Loucy (cell line): ENCODE measurements at regions not wholly inside any gene's neighbourhood (a gene's known extent, or its start where the extent isn't known, plus 50 kb on each side); places are given as distances from the start of the nearest gene placed in this dataset.

ENCODE experiments used
- H2AFZ ChIP-seq: fragments of 200-600 bp; sonication (generic); 2 replicates; pipeline ENCODE4 v1.6.0; 2016; ENCODE audit warnings: antibody characterized with exemption, mild to moderate bottlenecking, low read length, moderate library complexity
- H3F3A ChIP-seq: fragments of 200-600 bp; 2 replicates; pipeline ENCODE4 v1.6.0; 2016; ENCODE audit warnings: antibody characterized with exemption, low read depth, mild to moderate bottlenecking
- H3K27me3 ChIP-seq: fragments of 200-600 bp; sonication (generic); 2 replicates; pipeline ENCODE4 v1.6.1; 2014; ENCODE audit warnings: low read length, mild to moderate bottlenecking; ENCODE audit not compliant: insufficient read depth, poor library complexity, severe bottlenecking
- H3K36me3 ChIP-seq: fragments of 200-600 bp; sonication (generic); 2 replicates; pipeline ENCODE4 v1.6.1; 2016; ENCODE audit warnings: low read length; ENCODE audit not compliant: insufficient read depth
- H3K4me1 ChIP-seq: fragments of 200-600 bp; sonication (generic); 2 replicates; pipeline ENCODE4 v1.5.1; 2014; ENCODE audit warnings: low read length, mild to moderate bottlenecking; ENCODE audit not compliant: insufficient read depth, poor library complexity, severe bottlenecking
- H3K4me2 ChIP-seq: fragments of 200-600 bp; sonication (generic); 2 replicates; pipeline ENCODE4 v1.6.0; 2014; ENCODE audit warnings: antibody characterized with exemption, low read length, low read depth, mild to moderate bottlenecking; ENCODE audit not compliant: poor library complexity, severe bottlenecking
- H3K4me3 ChIP-seq: fragments of 200-600 bp; sonication (generic); 2 replicates; pipeline ENCODE4 v1.5.1; 2014; ENCODE audit warnings: low read length, mild to moderate bottlenecking, mixed read lengths; ENCODE audit not compliant: poor library complexity, severe bottlenecking
- H3K79me2 ChIP-seq: fragments of 200-600 bp; sonication (generic); 2 replicates; pipeline ENCODE4 v1.6.1; 2014; ENCODE audit warnings: low read length; ENCODE audit not compliant: insufficient read depth
- H3K9ac ChIP-seq: fragments of 200-600 bp; sonication (generic); 2 replicates; pipeline ENCODE4 v1.6.0; 2014; ENCODE audit warnings: mild to moderate bottlenecking, low read depth, low read length, moderate library complexity; ENCODE audit not compliant: poor library complexity, severe bottlenecking
- H3K9me2 ChIP-seq: fragments of 200-600 bp; sonication (generic); replicated peaks from 2 replicates; pipeline ENCODE4 v1.6.1; 2016; ENCODE audit warnings: low read depth, low read length, mixed read lengths
- H3K9me3 ChIP-seq: fragments of 200-600 bp; sonication (generic); 2 replicates; pipeline ENCODE4 v1.6.1; 2014; ENCODE audit warnings: mild to moderate bottlenecking, antibody characterized with exemption, low read length, low read depth; ENCODE audit not compliant: insufficient read depth
- H4K20me1 ChIP-seq: fragments of 200-600 bp; sonication (generic); 2 replicates; pipeline ENCODE4 v1.6.0; 2014; ENCODE audit warnings: antibody characterized with exemption, low read length, mild to moderate bottlenecking; ENCODE audit not compliant: insufficient read depth, poor library complexity, severe bottlenecking
- EZH2phosphoT487 ChIP-seq: fragments of 200-600 bp; IDR thresholded peaks from 2 replicates; pipeline ENCODE4 v1.6.1; 2018; ENCODE audit warnings: antibody characterized with exemption, mild to moderate bottlenecking, moderate library complexity, borderline replicate concordance
- TF ChIP-seq, protein P1 (sequence below): fragments of 200-600 bp; sonication (generic); conservative IDR thresholded peaks from 2 replicates; pipeline ENCODE4 v1.5.1; 2014; ENCODE audit warnings: mild to moderate bottlenecking, antibody characterized with exemption, low read length

DNA sequence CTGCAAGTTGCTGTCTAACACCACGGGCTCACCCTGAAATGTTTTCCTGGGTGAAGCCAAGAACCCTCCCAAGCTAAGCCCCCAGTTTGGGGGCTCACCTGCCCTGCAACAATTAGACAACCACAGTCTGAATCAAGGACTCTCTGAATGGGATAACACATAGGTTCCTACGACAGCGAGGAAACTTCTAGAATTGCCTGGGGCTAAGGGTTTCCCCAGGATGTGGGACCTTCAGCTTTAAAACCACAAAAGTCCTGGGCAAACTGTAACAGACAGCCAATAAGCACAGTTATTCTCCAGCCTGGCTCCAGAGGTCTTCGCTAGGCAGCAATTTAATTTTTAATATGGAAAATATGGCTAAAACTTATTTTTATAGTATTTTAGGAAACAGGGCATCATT lies 162.6 kb downstream of the PRKX start:
- peak overlapping the region; percentile 16 for H3K4me2 ChIP-seq
- no peak overlapping the region for H3K9ac ChIP-seq
- no peaks in the 10 kb centered on the region for H3F3A ChIP-seq
- H3K79me2 ChIP-seq = no peaks in the 10 kb centered on the region
- no peaks in the 10 kb centered on the region for H3K9me2 ChIP-seq
- H3K27me3 ChIP-seq = no peaks in the 10 kb centered on the region
- peaks cover 4% of the 10 kb centered on the region for H3K4me1 ChIP-seq
- no peaks in the 10 kb centered on the region for H3K36me3 ChIP-seq
- H2AFZ ChIP-seq = no peak overlapping the region
- TF ChIP-seq, protein P1, sequence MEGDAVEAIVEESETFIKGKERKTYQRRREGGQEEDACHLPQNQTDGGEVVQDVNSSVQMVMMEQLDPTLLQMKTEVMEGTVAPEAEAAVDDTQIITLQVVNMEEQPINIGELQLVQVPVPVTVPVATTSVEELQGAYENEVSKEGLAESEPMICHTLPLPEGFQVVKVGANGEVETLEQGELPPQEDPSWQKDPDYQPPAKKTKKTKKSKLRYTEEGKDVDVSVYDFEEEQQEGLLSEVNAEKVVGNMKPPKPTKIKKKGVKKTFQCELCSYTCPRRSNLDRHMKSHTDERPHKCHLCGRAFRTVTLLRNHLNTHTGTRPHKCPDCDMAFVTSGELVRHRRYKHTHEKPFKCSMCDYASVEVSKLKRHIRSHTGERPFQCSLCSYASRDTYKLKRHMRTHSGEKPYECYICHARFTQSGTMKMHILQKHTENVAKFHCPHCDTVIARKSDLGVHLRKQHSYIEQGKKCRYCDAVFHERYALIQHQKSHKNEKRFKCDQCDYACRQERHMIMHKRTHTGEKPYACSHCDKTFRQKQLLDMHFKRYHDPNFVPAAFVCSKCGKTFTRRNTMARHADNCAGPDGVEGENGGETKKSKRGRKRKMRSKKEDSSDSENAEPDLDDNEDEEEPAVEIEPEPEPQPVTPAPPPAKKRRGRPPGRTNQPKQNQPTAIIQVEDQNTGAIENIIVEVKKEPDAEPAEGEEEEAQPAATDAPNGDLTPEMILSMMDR = no peak
- no peak for TF ChIP-seq EZH2phosphoT487
- H3K4me3 ChIP-seq = no peak overlapping the region
- H4K20me1 ChIP-seq = no peaks in the 10 kb centered on the region
- no peaks in the 10 kb centered on the region for H3K9me3 ChIP-seq

DNA sequence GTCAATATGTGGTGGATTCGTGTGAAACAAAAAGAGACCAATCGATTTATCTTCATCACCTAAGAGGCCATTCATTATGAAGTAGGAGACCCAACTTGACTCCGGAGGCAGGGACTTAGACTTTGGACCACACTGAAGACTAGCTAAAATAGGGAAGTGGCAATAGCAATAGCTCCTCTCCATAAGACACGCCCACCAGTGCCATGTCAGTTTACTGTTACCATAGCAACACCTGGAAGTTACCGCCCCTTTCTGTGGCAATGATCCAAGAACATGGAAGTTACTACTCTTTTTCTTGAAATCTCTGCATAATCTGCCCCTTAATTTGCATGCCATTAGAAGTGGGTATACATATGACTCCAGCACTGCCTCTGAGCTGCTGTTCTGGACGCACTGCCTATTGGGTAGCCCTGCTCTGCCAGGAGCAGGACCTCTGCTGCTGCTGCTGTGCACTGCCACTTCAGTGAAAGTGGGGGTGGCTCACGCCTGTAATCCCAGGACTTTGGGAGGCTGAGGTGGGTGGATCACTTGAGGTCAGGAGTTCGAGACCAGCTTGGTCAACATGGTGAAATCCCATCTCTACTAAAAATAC lies 163.2 kb downstream of the PRKX start:
- Histone ChIP-seq H2AFZ (no peak overlapping the region), H3K4me2 (no peak overlapping the region), H3K9me2 (no peaks in the 10 kb centered on the region), H3F3A (no peaks in the 10 kb centered on the region), H4K20me1 (no peaks in the 10 kb centered on the region), H3K9ac (no peak overlapping the region), H3K36me3 (no peaks in the 10 kb centered on the region), H3K27me3 (no peaks in the 10 kb centered on the region), H3K79me2 (no peaks in the 10 kb centered on the region), H3K9me3 (no peaks in the 10 kb centered on the region), H3K4me1 (peaks cover 4% of the 10 kb centered on the region), H3K4me3 (no peak overlapping the region)
- TF ChIP-seq, protein P1 = no peak
- TF ChIP-seq EZH2phosphoT487 = no peak

DNA sequence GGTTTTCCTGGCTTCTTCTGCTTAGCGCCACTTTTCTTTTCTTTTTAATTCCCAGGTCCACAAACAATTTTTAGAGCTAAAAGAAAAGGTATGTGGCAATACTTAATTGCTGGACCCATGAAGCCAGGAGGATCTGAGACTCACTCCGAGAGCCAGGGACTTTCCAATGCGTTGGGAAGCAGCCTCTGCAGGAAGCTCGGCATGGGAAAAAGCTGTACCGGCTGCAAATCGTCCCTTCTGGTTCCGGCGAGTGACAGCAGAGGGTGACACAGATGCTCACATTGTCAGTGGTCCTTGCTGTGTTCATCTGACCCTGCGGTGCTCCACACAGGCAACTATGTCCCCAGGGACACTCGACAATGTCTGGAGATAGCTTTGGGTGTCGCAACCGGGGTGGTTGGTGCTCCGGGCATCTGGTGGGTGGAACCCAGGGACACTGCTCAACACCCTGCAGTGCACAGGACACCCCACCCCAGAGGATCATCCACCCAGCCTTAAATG lies 164.0 kb downstream of the PRKX start:
- no peaks in the 10 kb centered on the region for H3F3A ChIP-seq
- no peaks in the 10 kb centered on the region for H3K9me3 ChIP-seq
- no peaks in the 10 kb centered on the region for H3K36me3 ChIP-seq
- no peaks in the 10 kb centered on the region for H3K9me2 ChIP-seq
- no peak overlapping the region for H3K9ac ChIP-seq
- H4K20me1 ChIP-seq = no peaks in the 10 kb centered on the region
- no peaks in the 10 kb centered on the region for H3K27me3 ChIP-seq
- TF ChIP-seq, protein P1 = no peak
- no peak for TF ChIP-seq EZH2phosphoT487
- peaks cover 4% of the 10 kb centered on the region for H3K4me1 ChIP-seq
- H3K4me2 ChIP-seq = no peak overlapping the region
- H3K4me3 ChIP-seq = no peak overlapping the region
- no peak overlapping the region for H2AFZ ChIP-seq
- no peaks in the 10 kb centered on the region for H3K79me2 ChIP-seq
